ENCODE measurements at regions not wholly inside any gene's neighbourhood (a gene's known extent, or its start where the extent isn't known, plus 50 kb on each side); places are given as distances from the start of the nearest gene placed in this dataset.

DNA sequence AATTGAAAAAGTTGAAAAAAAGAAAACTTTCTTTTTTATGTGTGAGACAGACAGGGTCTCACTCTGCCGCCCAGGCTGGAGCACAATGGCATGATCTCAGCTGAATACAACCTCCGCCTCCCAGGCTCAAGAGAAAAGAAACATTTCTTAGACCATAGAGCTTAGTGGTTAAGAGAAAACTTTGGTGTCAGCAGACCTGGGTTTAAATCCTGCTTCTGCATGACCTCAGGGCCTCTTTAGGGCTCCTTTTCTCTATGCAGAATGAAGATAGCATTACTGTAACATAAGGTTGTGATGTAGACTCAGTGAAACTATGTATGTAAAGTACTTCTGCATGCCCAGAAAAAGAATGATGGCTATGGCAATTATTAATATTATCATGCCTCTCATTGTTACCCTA, 104.7 kb upstream of the NUDT4 start:
- DNase-seq (ENCODE audit: low spot score), result no peak
- no peak overlapping the region for H3K27ac ChIP-seq
- H3K4me3 ChIP-seq, result no peak overlapping the region
- TF ChIP-seq, protein P1, sequence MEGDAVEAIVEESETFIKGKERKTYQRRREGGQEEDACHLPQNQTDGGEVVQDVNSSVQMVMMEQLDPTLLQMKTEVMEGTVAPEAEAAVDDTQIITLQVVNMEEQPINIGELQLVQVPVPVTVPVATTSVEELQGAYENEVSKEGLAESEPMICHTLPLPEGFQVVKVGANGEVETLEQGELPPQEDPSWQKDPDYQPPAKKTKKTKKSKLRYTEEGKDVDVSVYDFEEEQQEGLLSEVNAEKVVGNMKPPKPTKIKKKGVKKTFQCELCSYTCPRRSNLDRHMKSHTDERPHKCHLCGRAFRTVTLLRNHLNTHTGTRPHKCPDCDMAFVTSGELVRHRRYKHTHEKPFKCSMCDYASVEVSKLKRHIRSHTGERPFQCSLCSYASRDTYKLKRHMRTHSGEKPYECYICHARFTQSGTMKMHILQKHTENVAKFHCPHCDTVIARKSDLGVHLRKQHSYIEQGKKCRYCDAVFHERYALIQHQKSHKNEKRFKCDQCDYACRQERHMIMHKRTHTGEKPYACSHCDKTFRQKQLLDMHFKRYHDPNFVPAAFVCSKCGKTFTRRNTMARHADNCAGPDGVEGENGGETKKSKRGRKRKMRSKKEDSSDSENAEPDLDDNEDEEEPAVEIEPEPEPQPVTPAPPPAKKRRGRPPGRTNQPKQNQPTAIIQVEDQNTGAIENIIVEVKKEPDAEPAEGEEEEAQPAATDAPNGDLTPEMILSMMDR (IDR thresholded peaks at IDR 0.05), result no peak

DNA sequence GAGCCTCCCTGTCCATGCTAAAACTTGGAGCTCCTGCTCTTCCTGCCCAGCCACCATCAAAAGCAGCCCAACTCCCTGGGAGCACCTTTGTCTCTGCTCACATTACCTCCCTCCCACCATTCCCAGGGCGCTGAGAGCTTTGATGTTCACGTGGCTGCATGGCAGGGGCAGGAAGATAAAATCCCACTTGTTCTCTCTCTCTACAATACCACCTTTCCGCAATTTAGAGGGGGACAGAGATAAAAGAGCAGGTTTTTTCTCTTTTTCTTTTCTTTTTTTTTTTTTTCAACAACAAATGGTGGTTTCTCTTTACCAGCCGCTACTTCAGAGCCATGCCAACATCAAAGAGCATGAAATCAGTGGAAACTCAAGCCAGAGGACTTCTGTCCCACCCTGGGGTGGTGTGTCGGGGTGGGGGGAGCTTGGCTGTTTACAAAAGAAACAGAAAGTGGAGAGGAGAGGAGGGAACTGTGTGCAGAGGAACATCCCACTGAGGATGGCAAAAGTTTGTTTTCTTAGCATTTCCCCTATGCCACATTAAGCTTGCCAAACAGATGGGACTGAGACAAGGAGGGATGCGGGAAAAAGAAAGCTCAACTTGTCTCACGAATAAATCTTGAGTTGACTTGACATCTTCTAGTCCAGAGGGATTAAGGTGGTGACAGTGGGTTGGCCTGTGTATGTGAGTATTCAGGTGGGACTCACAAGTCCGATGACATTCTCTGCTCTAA, 103.7 kb upstream of the NUDT4 start:
- TF ChIP-seq, protein P1 (IDR thresholded peaks at IDR 0.05), result no peak
- Histone ChIP-seq H3K27ac (no peak overlapping the region), H3K4me3 (no peak overlapping the region)
- DNase-seq (ENCODE audit: low spot score), result no peak

DNA sequence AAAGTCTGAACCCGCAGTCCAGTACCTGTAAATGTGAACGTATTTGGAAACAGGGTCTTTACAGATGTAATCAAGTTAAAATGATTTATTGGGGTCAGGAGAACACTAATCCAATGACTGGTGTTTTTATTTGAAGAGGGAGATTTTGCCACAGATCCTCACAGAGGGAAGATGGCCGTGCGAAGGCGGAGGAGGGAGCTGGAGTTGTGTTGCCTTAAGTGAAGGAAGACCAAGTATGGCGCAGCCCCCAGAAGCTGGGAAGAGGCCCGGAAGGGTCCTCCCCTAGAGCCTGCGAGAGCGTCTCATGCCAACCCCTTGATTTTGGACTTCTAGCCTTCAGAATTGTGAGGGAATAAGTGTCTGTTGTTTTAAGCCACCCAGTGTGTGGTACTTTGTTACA, 102.8 kb upstream of the NUDT4 start:
- no peak for DNase-seq (ENCODE audit: low spot score)
- TF ChIP-seq, protein P1 (IDR thresholded peaks at IDR 0.05), result no peak
- Histone ChIP-seq H3K4me3 (no peak overlapping the region), H3K27ac (no peak overlapping the region)

DNA sequence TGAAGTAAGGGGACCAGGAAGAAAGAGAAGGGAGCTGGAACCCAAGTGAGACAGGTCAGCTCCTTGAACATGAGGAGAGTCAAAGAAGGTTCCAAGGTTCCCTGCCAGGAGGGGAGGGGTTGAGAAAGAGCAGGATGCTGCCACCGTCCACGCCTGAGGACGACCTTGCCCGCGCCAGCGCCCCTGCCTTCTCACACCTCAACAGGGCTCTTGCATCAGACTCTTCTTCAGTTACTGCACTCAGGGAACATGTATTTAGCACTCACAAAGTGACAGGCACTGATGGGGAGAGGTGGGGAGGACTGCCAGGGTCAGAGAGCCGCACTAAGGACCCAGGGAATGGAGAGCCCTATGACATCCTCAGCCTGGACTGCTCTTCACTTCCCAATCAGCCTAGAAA, 102.1 kb upstream of the NUDT4 start:
- DNase-seq (ENCODE audit: low spot score), result no peak
- H3K27ac ChIP-seq, result no peak overlapping the region
- no peak overlapping the region for H3K4me3 ChIP-seq
- TF ChIP-seq, protein P1 (IDR thresholded peaks at IDR 0.05), result no peak

DNA sequence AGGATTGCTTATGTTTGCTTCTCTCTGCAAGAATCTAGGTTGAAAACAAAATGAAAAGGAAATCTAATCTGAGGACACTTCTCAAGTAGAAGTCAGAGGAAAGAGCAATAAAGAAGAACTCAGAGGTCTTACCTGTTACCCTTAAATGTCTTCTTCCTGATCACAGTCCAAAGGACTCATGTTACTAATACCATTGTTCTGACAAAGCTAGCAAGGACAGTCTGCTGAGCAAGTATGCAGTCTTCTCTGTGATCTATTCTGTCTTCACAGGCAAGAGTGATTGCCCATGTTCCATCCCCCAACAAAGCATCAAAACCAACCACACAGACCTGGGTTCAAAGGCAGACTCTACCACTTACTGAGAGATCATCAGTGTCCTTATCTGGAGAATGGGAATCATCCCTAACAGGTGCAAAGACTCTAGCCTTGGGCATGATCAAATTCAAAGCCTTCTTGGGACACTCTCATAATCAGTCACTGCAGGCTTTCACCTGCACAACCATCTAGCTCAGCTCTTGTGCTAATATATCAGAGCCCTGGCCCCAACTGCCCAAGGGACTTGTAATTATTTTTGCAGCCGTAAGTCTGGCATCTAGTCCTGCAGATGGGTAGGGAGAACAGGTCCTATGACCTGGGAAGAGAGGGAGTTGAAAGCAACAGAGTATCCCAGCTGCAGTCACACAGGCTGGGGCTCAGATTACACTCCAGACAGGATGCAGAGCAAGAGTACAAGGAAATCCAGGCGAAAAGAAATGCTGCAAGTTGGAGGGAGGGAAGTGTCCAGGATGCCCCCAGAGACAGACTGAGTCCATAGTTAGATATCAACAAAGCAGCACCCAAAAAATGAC, 97.9 kb upstream of the NUDT4 start:
- no peak overlapping the region for H3K27ac ChIP-seq
- TF ChIP-seq, protein P1 (IDR thresholded peaks at IDR 0.05), result no peak
- no peak for DNase-seq (ENCODE audit: low spot score)
- no peak overlapping the region for H3K4me3 ChIP-seq

DNA sequence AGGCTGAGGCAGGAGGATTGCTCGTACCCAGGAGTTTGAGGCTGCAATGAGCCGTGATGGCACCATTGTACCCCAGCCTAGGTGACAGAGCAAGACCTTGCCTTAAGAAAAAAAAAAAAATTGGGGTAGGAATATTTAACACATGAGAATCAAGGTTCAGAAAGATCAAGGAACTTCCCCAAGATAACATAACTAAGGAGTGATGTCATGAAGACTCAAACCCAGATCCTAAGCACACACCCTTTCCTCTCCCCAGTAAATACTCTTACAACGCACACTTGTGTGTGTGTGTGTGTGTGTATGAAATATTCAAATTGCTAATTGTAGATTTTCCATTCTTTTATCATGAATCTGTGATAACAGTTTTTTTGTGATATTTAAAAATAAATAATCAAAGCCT, 90.6 kb upstream of the NUDT4 start:
- Histone ChIP-seq H3K4me3 (no peak overlapping the region), H3K27ac (no peak overlapping the region)
- no peak for DNase-seq (ENCODE audit: low spot score)
- TF ChIP-seq, protein P1 (IDR thresholded peaks at IDR 0.05), result no peak
